Fibroblast of lung (primary cell): ENCODE measurements at regions not wholly inside any gene's neighbourhood (a gene's known extent, or its start where the extent isn't known, plus 50 kb on each side); places are given as distances from the start of the nearest gene placed in this dataset.

Experiments used
- DNase-seq, 2 donors: peaks; one replicate each; pipeline versions ENCODE4 v3.0.0 to v3.0.0-alpha.2; 2010; ENCODE audit warnings: low read depth in 2 of 2
- H2AFZ ChIP-seq: 2 replicates; pipeline ENCODE4 v1.5.1; 2012; ENCODE audit warnings: low read length, control low read depth, inconsistent platforms
- H3K27ac ChIP-seq: 2 replicates; pipeline ENCODE4 v1.5.1; 2011; ENCODE audit warnings: low read length, control low read depth; ENCODE audit not compliant: insufficient read depth
- H3K27me3 ChIP-seq: 2 replicates; pipeline ENCODE4 v1.5.1; 2011; ENCODE audit warnings: mild to moderate bottlenecking, low read length; ENCODE audit not compliant: control insufficient read depth, insufficient read depth
- H3K36me3 ChIP-seq: 2 replicates; pipeline ENCODE4 v1.5.1; 2011; ENCODE audit warnings: low read length; ENCODE audit not compliant: control insufficient read depth, insufficient read depth
- H3K4me1 ChIP-seq: 2 replicates; pipeline ENCODE4 v1.5.1; 2011; ENCODE audit warnings: low read length; ENCODE audit not compliant: control insufficient read depth, insufficient read depth; ENCODE audit errors: extremely low read depth
- H3K4me2 ChIP-seq: 2 replicates; pipeline ENCODE4 v1.5.1; 2011; ENCODE audit warnings: low read length, control low read depth; ENCODE audit not compliant: insufficient read depth; ENCODE audit errors: extremely low read depth
- H3K4me3 ChIP-seq, 4 experiments: fragments of 200-600 bp in 1 of 4; sonication (generic) in 1 of 4; replicated peaks in 1 of 4; 2 replicates each; pipeline ENCODE4 v1.5.1; 2011 to 2016; ENCODE audit warnings: low read length in 4 of 4, low read depth in 3 of 4, mild to moderate bottlenecking in 3 of 4, control low read depth in 2 of 4, inconsistent platforms in 1 of 4, mixed read lengths in 1 of 4; ENCODE audit not compliant: insufficient read depth in 1 of 4; ENCODE audit errors: control extremely low read depth in 1 of 4
- H3K79me2 ChIP-seq: 2 replicates; pipeline ENCODE4 v1.5.1; 2012; ENCODE audit warnings: mild to moderate bottlenecking, low read length, inconsistent platforms; ENCODE audit not compliant: control insufficient read depth, insufficient read depth
- H3K9ac ChIP-seq: 2 replicates; pipeline ENCODE4 v1.5.1; 2011; ENCODE audit warnings: mild to moderate bottlenecking, low read length, control low read depth; ENCODE audit not compliant: insufficient read depth
- H3K9me3 ChIP-seq: 2 replicates; pipeline ENCODE4 v1.5.1; 2012; ENCODE audit warnings: low read depth, low read length; ENCODE audit not compliant: control insufficient read depth, insufficient read depth
- H4K20me1 ChIP-seq: 2 replicates; pipeline ENCODE4 v1.5.1; 2011; ENCODE audit warnings: low read length; ENCODE audit not compliant: control insufficient read depth, insufficient read depth; ENCODE audit errors: extremely low read depth
- EZH2 ChIP-seq: IDR thresholded peaks from 2 replicates; pipeline ENCODE4 v1.5.1; 2012; ENCODE audit warnings: low read length, control low read depth, mild to moderate bottlenecking; ENCODE audit errors: missing control alignments
- TF ChIP-seq, protein P1 (sequence below), 2 donors: IDR thresholded peaks in 1 of 2; conservative IDR thresholded peaks in 1 of 2; 1 replicate in 1 of 2; 2 replicates in 1 of 2; pipeline ENCODE4 v1.5.1; 2011 to 2012; ENCODE audit warnings: low read length in 2 of 2, control low read depth in 1 of 2, inconsistent platforms in 1 of 2, low read depth in 1 of 2, mild to moderate bottlenecking in 1 of 2

GRCh38 chr9:110078604-110079003 is 129.4 kb downstream of the C9orf152 start:
- no peak overlapping the region for H3K4me2 ChIP-seq
- no peaks in the 10 kb centered on the region for H3K36me3 ChIP-seq
- H3K79me2 ChIP-seq = peaks cover 95% of the 10 kb centered on the region
- peaks cover 26% of the 10 kb centered on the region for H3K4me1 ChIP-seq
- no peak overlapping the region for H3K4me3 ChIP-seq
- no peak overlapping the region for H2AFZ ChIP-seq
- H3K9me3 ChIP-seq = no peaks in the 10 kb centered on the region
- DNase-seq = no peak
- TF ChIP-seq EZH2 = no peak
- TF ChIP-seq, protein P1, sequence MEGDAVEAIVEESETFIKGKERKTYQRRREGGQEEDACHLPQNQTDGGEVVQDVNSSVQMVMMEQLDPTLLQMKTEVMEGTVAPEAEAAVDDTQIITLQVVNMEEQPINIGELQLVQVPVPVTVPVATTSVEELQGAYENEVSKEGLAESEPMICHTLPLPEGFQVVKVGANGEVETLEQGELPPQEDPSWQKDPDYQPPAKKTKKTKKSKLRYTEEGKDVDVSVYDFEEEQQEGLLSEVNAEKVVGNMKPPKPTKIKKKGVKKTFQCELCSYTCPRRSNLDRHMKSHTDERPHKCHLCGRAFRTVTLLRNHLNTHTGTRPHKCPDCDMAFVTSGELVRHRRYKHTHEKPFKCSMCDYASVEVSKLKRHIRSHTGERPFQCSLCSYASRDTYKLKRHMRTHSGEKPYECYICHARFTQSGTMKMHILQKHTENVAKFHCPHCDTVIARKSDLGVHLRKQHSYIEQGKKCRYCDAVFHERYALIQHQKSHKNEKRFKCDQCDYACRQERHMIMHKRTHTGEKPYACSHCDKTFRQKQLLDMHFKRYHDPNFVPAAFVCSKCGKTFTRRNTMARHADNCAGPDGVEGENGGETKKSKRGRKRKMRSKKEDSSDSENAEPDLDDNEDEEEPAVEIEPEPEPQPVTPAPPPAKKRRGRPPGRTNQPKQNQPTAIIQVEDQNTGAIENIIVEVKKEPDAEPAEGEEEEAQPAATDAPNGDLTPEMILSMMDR (conservative IDR thresholded peaks at IDR 0.05 in 1 of 2, IDR thresholded peaks at IDR 0.05 in 1 of 2; ENCODE audit: low read depth in 1 of 2, low read length in 2 of 2) = no peak
- no peak overlapping the region for H3K9ac ChIP-seq
- H3K27ac ChIP-seq = peak overlapping the region; percentile 28
- H3K27me3 ChIP-seq = no peaks in the 10 kb centered on the region
- peaks cover 6% of the 10 kb centered on the region for H4K20me1 ChIP-seq

DNA sequence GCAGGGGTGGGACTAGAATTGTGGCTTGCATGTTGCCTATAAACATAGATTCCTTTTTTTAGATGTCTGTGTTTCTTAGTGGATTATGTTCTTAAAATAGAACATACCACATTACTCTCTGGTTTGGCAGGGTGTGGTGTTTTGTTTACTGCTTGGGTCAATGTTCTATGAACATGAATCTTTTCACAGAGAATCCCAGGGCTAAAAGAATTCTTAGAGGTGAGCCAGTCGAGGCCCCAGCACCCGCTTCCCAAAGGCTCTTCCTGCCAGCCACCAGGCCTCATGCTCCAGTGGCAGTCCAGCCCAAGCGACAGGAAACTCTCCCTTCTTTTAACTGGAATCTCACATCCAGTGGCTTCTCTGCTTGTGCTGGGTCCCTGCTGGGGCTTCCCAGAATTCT is 126.6 kb downstream of the C9orf152 start:
- Histone ChIP-seq H3K27me3 (no peaks in the 10 kb centered on the region), H2AFZ (no peak overlapping the region), H3K4me2 (peak overlapping the region; percentile 71), H3K4me1 (peaks cover 23% of the 10 kb centered on the region), H3K27ac (peak overlapping the region; percentile 81), H3K9ac (no peak overlapping the region), H3K79me2 (peaks cover 97% of the 10 kb centered on the region), H3K9me3 (no peaks in the 10 kb centered on the region), H3K4me3 (no peak overlapping the region), H4K20me1 (peaks cover 6% of the 10 kb centered on the region), H3K36me3 (no peaks in the 10 kb centered on the region)
- DNase-seq = peak; percentile 73 to 79
- TF ChIP-seq, protein P1 (conservative IDR thresholded peaks at IDR 0.05 in 1 of 2, IDR thresholded peaks at IDR 0.05 in 1 of 2; ENCODE audit: low read depth in 1 of 2, low read length in 2 of 2) = no peak
- TF ChIP-seq EZH2 = no peak

DNA sequence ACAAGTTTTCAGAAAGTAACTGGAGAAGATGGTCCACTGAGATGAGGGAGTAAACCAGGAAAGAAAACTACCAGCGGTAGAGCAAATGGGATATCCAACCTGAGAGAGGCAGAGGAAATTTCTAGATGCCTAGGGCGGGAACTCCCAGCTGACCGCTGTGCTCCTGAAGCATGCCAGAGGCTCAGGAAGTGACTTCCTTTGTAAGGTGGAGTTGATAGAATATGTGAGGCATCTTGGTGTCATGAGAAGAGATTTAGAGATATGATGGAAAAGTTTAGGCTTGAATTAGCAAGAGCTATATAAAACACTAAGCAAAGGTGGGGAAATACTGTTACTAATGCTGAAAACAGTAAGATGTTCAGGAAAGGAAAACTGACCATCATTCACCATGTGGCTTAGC is 124.1 kb downstream of the C9orf152 start:
- DNase-seq = no peak
- Histone ChIP-seq H3K27ac (no peak overlapping the region), H4K20me1 (peaks cover 10% of the 10 kb centered on the region), H3K4me1 (peaks cover 19% of the 10 kb centered on the region), H3K79me2 (peaks cover 98% of the 10 kb centered on the region), H2AFZ (no peak overlapping the region), H3K4me3 (no peak overlapping the region), H3K27me3 (no peaks in the 10 kb centered on the region), H3K4me2 (no peak overlapping the region), H3K9ac (no peak overlapping the region), H3K9me3 (no peaks in the 10 kb centered on the region), H3K36me3 (no peaks in the 10 kb centered on the region)
- TF ChIP-seq, protein P1 (conservative IDR thresholded peaks at IDR 0.05 in 1 of 2, IDR thresholded peaks at IDR 0.05 in 1 of 2; ENCODE audit: low read depth in 1 of 2, low read length in 2 of 2) = no peak
- no peak for TF ChIP-seq EZH2
